ENCODE measurements at regions not wholly inside any gene's neighbourhood (a gene's known extent, or its start where the extent isn't known, plus 50 kb on each side); places are given as distances from the start of the nearest gene placed in this dataset.

- H3K4me1 ChIP-seq (ENCODE audit: control insufficient read depth, insufficient read depth, low read length): peaks cover 11% of the 10 kb centered on the region
- H2AK5ac ChIP-seq (ENCODE audit: low read depth, low read length): no peak overlapping the region
- in situ Hi-C loops (cut with MboI; ENCODE audit: low sequenced_read_pairs) (no loop called here), dilution Hi-C loops (cut with HindIII; ENCODE audit: low sequenced_read_pairs, unreplicated experiment) (no loop called here), intact Hi-C loops (cut with micrococcal nuclease) (no loop called here)
- H4K91ac ChIP-seq (ENCODE audit: insufficient read depth, low read depth, low read length): no peak overlapping the region
- H3K9me3 ChIP-seq (ENCODE audit: control insufficient read depth, insufficient read depth, low read length): no peaks in the 10 kb centered on the region
- whole genome bisulfite sequencing, 2 experiments (ENCODE audit: extremely low coverage in 2 of 2, insufficient read length in 1 of 2): no CpG with 5 or more reads among the region's 1 CpG
- DNase-seq (peak; percentile 15), ATAC-seq (ENCODE audit: low read depth) (peak; percentile 16; the same call in 1 of the 2 replicates)
- H3K9me1 ChIP-seq (ENCODE audit: insufficient read depth, low read length): peaks cover 5% of the 10 kb centered on the region
- no peak overlapping the region for H2BK120ac ChIP-seq (ENCODE audit: low read depth, low read length)
- no peak overlapping the region for H3K4ac ChIP-seq (ENCODE audit: low read depth, low read length)
- ChIA-PET POLR2A (ENCODE audit: unreplicated experiment) (no interaction called here), CTCF (interaction anchor here (1.2 kb wide), 1 partner anchor 20 kb away, joined by 3 read pairs; no protein-coding TSS in a partner anchor)
- H3K27me3 ChIP-seq (ENCODE audit: control insufficient read depth, insufficient read depth, low read length): no peaks in the 10 kb centered on the region
- no peak overlapping the region for H2BK20ac ChIP-seq (ENCODE audit: low read depth, low read length)
- no peak overlapping the region for H3K4me2 ChIP-seq (ENCODE audit: low read depth, low read length)
- H2BK5ac ChIP-seq (ENCODE audit: low read depth, low read length, poor library complexity, severe bottlenecking): no peak overlapping the region
- H3K79me1 ChIP-seq (ENCODE audit: low read depth in 1 of 2, low read length in 2 of 2): no peaks in the 10 kb centered on the region
- no peak overlapping the region for H3K4me3 ChIP-seq (ENCODE audit: insufficient read depth, low read depth, low read length)
- H2AK9ac ChIP-seq (replicated peaks; ENCODE audit: low read depth, low read length, poor library complexity): no peak overlapping the region
- H3K9ac ChIP-seq (ENCODE audit: low read depth, low read length): no peak overlapping the region
- H4K8ac ChIP-seq (ENCODE audit: low read depth in 2 of 2, low read length in 2 of 2): no peak overlapping the region
- H2AFZ ChIP-seq (replicated peaks; ENCODE audit: low read length, poor library complexity): no peak overlapping the region
- H3K14ac ChIP-seq (replicated peaks; ENCODE audit: low read depth, low read length): no peak overlapping the region
- H3K36me3 ChIP-seq (ENCODE audit: control insufficient read depth, insufficient read depth, low read length): no peaks in the 10 kb centered on the region
- no peak overlapping the region for H3K23ac ChIP-seq (ENCODE audit: low read depth, low read length)
- H3K56ac ChIP-seq (ENCODE audit: extremely low read depth, insufficient read depth, low read length): no peak overlapping the region
- no peaks in the 10 kb centered on the region for H4K20me1 ChIP-seq (ENCODE audit: insufficient read depth, low read length)
- no peak overlapping the region for H3K27ac ChIP-seq (ENCODE audit: insufficient read depth, low read length)
- H4K5ac ChIP-seq (ENCODE audit: low read depth, low read length): no peak overlapping the region
- no peak overlapping the region for H2BK15ac ChIP-seq (ENCODE audit: low read depth, low read length)
- no TSS peak for BruUV-seq (replicated peaks)
- TF ChIP-seq POLR2A (IDR thresholded peaks at IDR 0.05; ENCODE audit: low read depth, low read length) (no peak), USF2 (IDR thresholded peaks at IDR 0.05; ENCODE audit: low read depth, low read length) (no peak), CEBPB (IDR thresholded peaks at IDR 0.05; ENCODE audit: low read depth, low read length) (peak; percentile 52; the same call in 1 of the 2 replicates), FOS (IDR thresholded peaks at IDR 0.05; ENCODE audit: low read depth, low read length) (no peak), CHD1 (IDR thresholded peaks at IDR 0.05; ENCODE audit: low read depth, low read length) (no peak), RCOR1 (IDR thresholded peaks at IDR 0.05; ENCODE audit: insufficient replicate concordance, low read length) (no peak)
- H3K18ac ChIP-seq (ENCODE audit: low read depth, low read length): no peak overlapping the region
These were observed 169.3 kb downstream of the KTN1 start for GRCh38 chr14:55749201-55749812.
